GM12874 (cell line): ENCODE measurements at regions not wholly inside any gene's neighbourhood (a gene's known extent, or its start where the extent isn't known, plus 50 kb on each side); places are given as distances from the start of the nearest gene placed in this dataset.

Experiments
- TF ChIP-seq, protein P1 (sequence below): IDR thresholded peaks from 2 replicates; pipeline ENCODE4 v1.5.1; 2011; ENCODE audit warnings: low read depth, mild to moderate bottlenecking, control low read depth, low read length, moderate library complexity; ENCODE audit not compliant: insufficient read depth

DNA sequence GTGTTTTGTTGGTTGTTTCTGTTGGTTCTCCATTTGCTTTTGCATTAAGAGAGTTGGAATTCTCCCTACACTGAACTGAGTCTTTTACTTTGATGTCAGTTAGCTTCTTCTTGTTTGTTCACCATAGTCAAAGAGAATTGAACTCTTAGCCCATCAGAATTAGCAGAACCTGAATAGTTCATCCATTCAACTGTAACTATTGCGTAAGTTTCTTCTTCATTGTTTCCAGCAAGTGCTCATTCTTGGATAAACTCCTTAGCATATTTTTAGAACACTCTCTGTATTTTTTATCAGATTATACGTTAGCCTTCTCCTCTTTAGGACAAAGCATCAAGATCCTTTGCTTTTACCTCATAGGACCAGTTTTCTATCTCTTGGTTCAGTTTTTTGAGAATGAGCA is 128.4 kb upstream of the RAB11FIP2 start:
- TF ChIP-seq, protein P1, sequence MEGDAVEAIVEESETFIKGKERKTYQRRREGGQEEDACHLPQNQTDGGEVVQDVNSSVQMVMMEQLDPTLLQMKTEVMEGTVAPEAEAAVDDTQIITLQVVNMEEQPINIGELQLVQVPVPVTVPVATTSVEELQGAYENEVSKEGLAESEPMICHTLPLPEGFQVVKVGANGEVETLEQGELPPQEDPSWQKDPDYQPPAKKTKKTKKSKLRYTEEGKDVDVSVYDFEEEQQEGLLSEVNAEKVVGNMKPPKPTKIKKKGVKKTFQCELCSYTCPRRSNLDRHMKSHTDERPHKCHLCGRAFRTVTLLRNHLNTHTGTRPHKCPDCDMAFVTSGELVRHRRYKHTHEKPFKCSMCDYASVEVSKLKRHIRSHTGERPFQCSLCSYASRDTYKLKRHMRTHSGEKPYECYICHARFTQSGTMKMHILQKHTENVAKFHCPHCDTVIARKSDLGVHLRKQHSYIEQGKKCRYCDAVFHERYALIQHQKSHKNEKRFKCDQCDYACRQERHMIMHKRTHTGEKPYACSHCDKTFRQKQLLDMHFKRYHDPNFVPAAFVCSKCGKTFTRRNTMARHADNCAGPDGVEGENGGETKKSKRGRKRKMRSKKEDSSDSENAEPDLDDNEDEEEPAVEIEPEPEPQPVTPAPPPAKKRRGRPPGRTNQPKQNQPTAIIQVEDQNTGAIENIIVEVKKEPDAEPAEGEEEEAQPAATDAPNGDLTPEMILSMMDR = no peak

DNA sequence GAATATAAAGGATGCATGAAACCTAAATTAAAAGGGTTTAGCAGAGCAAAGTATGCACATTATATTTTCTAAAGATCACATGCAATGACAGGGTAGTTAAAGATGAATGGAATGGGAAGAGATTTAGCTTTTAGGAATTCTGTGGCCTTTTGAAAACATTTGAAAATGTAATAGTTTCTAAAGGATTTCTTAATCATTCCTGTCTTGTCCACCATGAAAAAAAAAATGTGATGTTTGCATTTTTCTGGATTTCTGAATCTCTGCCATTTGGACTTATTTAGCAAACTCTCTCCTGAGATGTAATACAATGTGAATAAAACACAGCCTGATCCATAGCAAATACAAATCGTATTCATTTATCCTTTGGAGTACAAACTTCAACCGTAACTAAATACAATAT is 126.6 kb upstream of the RAB11FIP2 start:
- TF ChIP-seq, protein P1 = no peak

DNA sequence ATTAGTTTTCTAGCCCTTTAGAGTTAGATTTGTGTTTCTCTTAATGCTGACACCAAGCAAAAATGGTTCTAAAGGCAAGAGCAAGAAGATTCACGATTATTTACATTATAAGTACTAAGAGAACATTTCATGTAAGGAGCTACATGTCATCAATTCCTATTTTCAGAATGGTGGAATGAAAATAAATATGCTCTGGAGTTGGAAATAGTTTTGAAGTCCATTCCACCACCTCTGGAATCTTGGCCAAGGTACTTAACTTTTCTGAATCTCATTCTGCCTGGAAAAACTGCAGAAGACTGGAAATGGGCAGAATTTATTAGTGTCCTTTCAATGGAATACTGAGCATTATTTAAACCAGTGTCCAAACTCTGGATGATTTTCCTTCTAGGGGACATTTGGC is 125.1 kb upstream of the RAB11FIP2 start:
- TF ChIP-seq, protein P1 = no peak

DNA sequence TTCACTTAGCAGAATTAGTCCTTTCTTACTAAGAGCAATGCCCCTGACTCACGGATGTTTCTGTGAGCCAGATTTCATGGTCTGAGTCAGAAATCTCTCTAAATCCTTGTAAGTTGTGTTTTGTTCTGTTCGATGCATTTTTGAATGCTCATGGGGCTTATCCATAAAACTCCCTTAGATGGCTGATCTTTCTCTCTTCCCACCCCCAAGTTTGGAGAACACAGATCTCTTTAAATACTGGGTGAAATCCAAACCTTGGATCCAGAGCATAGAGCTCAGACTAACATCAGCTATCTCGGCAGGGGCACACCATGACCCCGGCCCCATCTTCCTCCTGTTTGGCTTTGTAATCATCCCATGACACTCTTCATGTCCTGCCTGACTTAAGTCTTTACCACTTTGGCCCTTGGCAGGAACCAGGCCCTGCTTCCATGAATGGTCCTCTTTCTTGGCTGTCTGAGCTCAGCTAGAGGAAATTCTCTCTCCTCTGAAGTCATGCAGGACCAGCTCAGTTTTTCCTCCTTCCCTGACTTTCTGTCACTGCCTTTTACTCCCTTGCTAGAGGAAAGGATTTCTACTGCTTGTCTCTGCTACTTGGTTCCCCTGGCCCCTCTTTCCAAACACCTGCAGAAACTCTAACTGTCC is 120.4 kb upstream of the RAB11FIP2 start:
- TF ChIP-seq, protein P1 = no peak

- TF ChIP-seq, protein P1 = no peak
These were observed 116.5 kb upstream of the RAB11FIP2 start for GRCh38 chr10:118163217-118163616.

DNA sequence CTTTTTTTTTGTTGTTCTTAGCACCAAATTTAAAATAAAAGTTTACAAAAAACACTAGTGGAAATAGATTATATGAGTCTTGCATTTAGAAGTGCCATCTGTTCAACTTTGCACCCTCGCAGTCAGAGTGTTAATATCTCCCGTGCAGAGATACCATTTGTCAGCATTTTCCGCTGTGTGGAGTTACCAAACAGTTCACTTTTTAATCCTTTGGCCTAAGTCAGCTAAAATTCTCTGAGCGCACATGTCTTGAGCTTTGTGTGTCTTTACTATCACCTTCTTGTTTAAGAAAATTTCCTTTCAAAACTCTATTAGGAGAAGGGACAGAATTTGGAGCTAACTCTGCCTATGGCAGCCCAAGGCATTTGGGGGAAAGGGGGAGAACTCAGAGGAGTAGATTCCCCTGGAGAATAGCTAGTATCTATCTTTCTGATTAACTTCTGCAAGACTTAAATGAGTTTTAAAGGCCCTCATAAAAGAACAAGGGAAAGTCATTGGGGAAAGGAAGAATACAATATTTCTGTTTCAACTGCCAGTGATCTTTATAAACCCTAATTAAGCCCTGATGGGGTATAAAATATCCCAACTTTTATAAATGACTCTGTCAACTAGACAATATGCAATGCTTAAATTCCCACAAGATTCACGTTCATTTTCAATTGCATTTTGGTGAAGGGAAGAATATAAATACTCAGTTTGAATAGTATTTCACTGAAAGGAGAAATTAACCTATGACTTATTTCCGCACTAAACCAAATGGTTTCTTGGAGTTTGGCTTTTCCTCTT is 114.9 kb upstream of the RAB11FIP2 start:
- TF ChIP-seq, protein P1 = no peak

DNA sequence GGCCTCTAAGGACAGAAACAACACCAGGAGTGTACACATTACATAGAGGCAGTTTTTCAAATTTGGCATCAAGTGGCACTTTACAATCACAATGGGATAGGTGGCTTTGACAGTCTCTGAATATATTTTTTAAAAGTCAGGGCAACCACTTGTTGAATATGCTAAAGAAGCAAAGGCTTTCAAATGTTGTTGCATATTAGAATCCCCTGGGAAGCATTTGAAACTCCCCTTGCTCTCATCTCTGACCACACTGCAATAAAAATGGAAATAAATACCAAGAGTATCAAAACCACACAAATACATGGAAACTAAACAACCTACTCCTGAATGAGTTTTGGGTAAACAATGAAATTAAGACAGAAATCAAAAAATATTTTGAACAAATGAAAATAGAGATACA is 106.5 kb upstream of the RAB11FIP2 start:
- TF ChIP-seq, protein P1 = no peak
